Pancreas (tissue), 10 donors: ENCODE measurements at regions not wholly inside any gene's neighbourhood (a gene's known extent, or its start where the extent isn't known, plus 50 kb on each side); places are given as distances from the start of the nearest gene placed in this dataset.

ENCODE experiments used
- ATAC-seq, 4 donors: fragments of 200-7000 bp; cut with Tn5 transposase; one replicate each; pipeline versions ENCODE4 v1.8.0 to v1.9.1; 2020; ENCODE audit warnings: mild to moderate bottlenecking in 4 of 4, moderate library complexity in 4 of 4
- DNase-seq, 6 donors: peaks; one replicate each; pipeline ENCODE4 v3.0.0-alpha.2; 2020
- FAIRE-seq: peaks from 2 replicates; lab custom pipeline; 2012; peaks lifted over from hg19 to GRCh38; lab: Jason Lieb, UNC
- H3K27ac ChIP-seq, 4 donors: fragments of 200-600 bp; sonication (generic); 1 replicate in 3 of 4; 2 replicates in 1 of 4; pipeline versions ENCODE4 v1.5.0 to v1.8.0; 2020
- H3K27me3 ChIP-seq, 4 donors: fragments of 200-600 bp; one replicate each; pipeline ENCODE4 v1.8.0; 2021
- H3K36me3 ChIP-seq, 3 donors: fragments of 200-600 bp; sonication (generic) in 1 of 3; one replicate each; pipeline versions ENCODE4 v1.5.0 to v1.8.0; 2020 to 2021
- H3K4me1 ChIP-seq, 3 donors: fragments of 200-600 bp; one replicate each; pipeline ENCODE4 v1.8.0; 2021
- H3K4me3 ChIP-seq, 4 donors: fragments of 200-600 bp; sonication (generic) in 2 of 4; one replicate each; pipeline versions ENCODE4 v1.5.0 to v1.8.0; 2020 to 2021
- H3K9me3 ChIP-seq, 4 donors: fragments of 200-600 bp; one replicate each; pipeline ENCODE4 v1.8.0; 2021
- WGBS, 2 donors: extraction: QIAGEN DNeasy Blood & Tissue Kit; methylation state at CpG; one replicate each; pipeline ENCODE4 v1.1.7; 2013; 5-methylcytosine and 5-hydroxymethylcytosine counted together
- intact Hi-C, 3 donors: fragments of 100-400 bp; cut with DNase I; formaldehyde crosslinking; loops; one replicate each; pipeline versions ENCODE4 v1.11.1 to v1.14.2; 2022
- TF ChIP-seq, protein P1 (sequence below), 4 donors: fragments of 200-600 bp; sonication (generic) in 3 of 4; IDR thresholded peaks; one replicate each; pipeline versions ENCODE4 v1.5.0 to v1.8.0; 2021; ENCODE audit warnings: antibody characterized with exemption in 4 of 4
- donor health status: healthy with polysubstance abuse.
- donor health status: DM: no; HTN: no; CAD: no; lungs with moderate emphysema.
- donor health status: DM: no; HTN: no; CAD: no.
- donor health status: control.
- donor health status: control.
- donor health status: Bipolar disorder and iron deficiency.
- donor health status: DM: yes; HTN: yes; CAD: no.
- donor health status: DM: no; HTN: no; CAD: no.
- donor health status: DM: no; HTN: no; CAD: no.
- donor health status: DM: yes; HTN: yes; CAD: no.

DNA sequence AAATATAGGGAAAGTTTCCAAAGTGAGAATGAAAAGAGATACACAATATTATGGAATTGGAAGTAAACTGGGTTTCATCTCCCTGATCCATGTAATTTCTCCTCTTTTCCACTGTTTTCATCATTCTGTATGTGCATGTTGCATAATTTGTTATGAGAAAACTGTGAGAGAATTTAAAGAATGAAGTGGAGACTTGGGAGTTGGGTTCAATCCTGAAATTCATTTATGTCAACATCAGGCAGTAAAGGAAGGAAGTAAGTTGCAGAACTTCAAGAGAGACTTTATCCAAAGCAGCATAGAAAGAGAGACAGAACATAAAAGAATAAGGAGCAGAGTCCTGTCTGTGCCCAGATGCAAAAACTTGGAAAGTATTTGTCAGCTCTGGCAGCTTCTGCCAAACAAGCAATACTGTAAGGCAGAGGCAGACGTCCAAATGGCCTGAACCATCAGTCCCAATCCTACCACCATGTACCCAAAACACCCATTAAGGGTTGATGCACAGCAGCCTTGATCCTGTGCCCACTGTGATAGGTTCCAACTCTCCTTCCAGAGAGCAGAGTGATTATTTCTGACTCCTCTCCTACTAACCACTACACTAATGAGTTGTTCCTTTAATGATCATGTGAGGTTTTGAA is 425.3 kb upstream of the CDH6 start:
- no peaks in the 10 kb centered on the region for H3K36me3 ChIP-seq
- FAIRE-seq (no peak), ATAC-seq (no peak), DNase-seq (no peak)
- intact Hi-C loops: no loop called here
- H3K4me3 ChIP-seq: no peak overlapping the region
- no peak overlapping the region for H3K27ac ChIP-seq
- H3K4me1 ChIP-seq: no peaks in the 10 kb centered on the region
- no peaks in the 10 kb centered on the region for H3K27me3 ChIP-seq
- 14 to 19% methylated on average over 1 of the region's 1 CpG for WGBS, 2 donors
- H3K9me3 ChIP-seq: no peaks in the 10 kb centered on the region
- TF ChIP-seq, protein P1, sequence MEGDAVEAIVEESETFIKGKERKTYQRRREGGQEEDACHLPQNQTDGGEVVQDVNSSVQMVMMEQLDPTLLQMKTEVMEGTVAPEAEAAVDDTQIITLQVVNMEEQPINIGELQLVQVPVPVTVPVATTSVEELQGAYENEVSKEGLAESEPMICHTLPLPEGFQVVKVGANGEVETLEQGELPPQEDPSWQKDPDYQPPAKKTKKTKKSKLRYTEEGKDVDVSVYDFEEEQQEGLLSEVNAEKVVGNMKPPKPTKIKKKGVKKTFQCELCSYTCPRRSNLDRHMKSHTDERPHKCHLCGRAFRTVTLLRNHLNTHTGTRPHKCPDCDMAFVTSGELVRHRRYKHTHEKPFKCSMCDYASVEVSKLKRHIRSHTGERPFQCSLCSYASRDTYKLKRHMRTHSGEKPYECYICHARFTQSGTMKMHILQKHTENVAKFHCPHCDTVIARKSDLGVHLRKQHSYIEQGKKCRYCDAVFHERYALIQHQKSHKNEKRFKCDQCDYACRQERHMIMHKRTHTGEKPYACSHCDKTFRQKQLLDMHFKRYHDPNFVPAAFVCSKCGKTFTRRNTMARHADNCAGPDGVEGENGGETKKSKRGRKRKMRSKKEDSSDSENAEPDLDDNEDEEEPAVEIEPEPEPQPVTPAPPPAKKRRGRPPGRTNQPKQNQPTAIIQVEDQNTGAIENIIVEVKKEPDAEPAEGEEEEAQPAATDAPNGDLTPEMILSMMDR (IDR thresholded peaks at IDR 0.05): no peak

DNA sequence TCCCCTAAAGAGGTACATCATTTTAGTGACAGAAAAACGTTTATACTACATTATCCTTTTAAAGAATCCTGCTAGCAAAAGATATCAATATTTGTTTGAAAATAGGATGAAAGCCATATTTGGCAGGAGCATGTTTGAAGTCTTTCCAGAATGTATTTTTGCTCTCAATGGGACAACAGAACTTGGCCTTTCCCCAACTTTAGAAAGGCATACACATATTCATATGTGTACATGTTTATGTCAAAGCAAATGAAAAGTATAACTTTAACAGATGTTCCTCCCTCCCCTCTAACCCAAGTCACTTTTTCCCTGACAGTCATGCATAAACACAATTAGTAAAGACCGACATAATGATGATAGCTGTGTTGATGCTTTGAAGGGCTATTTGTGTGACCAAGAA is 427.8 kb upstream of the CDH6 start:
- ATAC-seq (no peak), DNase-seq (no peak), FAIRE-seq (no peak)
- H3K36me3 ChIP-seq: no peaks in the 10 kb centered on the region
- no peaks in the 10 kb centered on the region for H3K4me1 ChIP-seq
- H3K27ac ChIP-seq: no peak overlapping the region
- H3K27me3 ChIP-seq: no peaks in the 10 kb centered on the region
- intact Hi-C loops: no loop called here
- H3K4me3 ChIP-seq: no peak overlapping the region
- TF ChIP-seq, protein P1 (IDR thresholded peaks at IDR 0.05): no peak
- WGBS, 2 donors: 37 to 38% methylated on average over 2 of the region's 2 CpGs
- H3K9me3 ChIP-seq: no peaks in the 10 kb centered on the region

DNA sequence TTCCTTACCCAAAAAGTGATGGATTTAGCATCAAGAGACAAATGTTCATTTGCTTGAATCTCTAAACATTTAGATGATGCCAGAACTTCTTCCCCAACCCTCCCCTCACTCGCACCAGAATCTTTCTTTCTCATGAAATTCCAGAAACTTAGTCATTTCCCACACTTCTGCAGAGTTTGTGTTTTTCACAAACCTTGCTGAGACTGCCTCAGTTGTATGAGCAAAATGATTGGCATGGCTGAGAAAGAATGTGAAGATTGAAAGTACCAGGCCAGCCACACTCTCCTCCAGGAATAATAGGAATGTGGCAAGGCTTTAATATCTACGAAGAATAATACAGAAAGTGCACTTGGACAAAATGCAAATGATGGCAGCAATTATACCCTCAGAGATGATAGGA is 428.3 kb upstream of the CDH6 start:
- intact Hi-C loops: no loop called here
- FAIRE-seq (no peak), DNase-seq (no peak), ATAC-seq (peak in 1 of 4 donors; percentile 36)
- TF ChIP-seq, protein P1 (IDR thresholded peaks at IDR 0.05): no peak
- no peaks in the 10 kb centered on the region for H3K36me3 ChIP-seq
- no peaks in the 10 kb centered on the region for H3K27me3 ChIP-seq
- no peak overlapping the region for H3K27ac ChIP-seq
- 27 to 45% methylated on average over 2 of the region's 2 CpGs for WGBS, 2 donors
- H3K9me3 ChIP-seq: no peaks in the 10 kb centered on the region
- H3K4me1 ChIP-seq: no peaks in the 10 kb centered on the region
- H3K4me3 ChIP-seq: no peak overlapping the region

DNA sequence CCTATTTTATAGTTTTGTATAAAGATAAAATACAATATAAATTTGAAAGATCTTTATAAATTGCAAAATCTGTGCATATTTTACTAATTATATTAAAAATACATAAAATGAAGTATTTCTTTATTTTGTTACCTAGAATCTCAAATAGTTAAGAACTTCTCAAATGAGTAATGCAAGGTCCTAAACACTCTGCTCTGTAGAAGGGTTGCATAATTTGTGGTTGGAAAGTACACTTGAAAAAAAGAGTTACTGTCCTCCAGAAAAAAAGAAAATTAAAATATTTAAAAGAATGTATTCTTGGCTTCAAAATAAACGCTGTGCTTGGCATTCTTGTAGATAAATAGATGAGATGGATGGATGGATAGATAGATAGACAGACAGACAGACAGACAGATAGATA is 428.8 kb upstream of the CDH6 start:
- 33 to 48% methylated on average over 1 of the region's 1 CpG for WGBS, 2 donors
- FAIRE-seq: no peak
- intact Hi-C loops: no loop called here
- DNase-seq: no peak
- Histone ChIP-seq H3K27ac (no peak overlapping the region), H3K36me3 (no peaks in the 10 kb centered on the region), H3K4me1 (no peaks in the 10 kb centered on the region), H3K4me3 (no peak overlapping the region), H3K9me3 (no peaks in the 10 kb centered on the region), H3K27me3 (no peaks in the 10 kb centered on the region)
- TF ChIP-seq, protein P1 (IDR thresholded peaks at IDR 0.05): no peak
- no peak for ATAC-seq

DNA sequence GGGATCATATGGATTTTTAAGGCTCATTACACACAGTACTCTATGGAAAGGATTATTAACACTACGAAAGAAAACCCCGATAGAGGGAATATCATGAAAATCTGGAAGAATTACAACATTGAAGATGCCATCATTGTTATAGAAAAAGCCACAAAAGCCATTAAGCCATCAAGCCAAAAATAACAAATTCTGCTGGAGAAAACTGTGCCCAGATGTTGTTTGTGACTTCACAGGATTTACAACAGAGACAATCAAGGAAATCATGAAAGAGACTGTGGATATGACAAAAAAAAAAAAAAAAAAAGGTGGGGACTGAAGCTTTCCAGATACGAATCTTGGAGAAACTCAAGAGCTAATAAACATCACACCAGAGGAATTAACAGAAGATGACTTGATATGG is 433.8 kb upstream of the CDH6 start:
- TF ChIP-seq, protein P1 (IDR thresholded peaks at IDR 0.05): no peak
- no peaks in the 10 kb centered on the region for H3K9me3 ChIP-seq
- FAIRE-seq (no peak), ATAC-seq (no peak), DNase-seq (no peak)
- no peak overlapping the region for H3K4me3 ChIP-seq
- intact Hi-C loops: no loop called here
- no peaks in the 10 kb centered on the region for H3K36me3 ChIP-seq
- no peaks in the 10 kb centered on the region for H3K27me3 ChIP-seq
- no peaks in the 10 kb centered on the region for H3K4me1 ChIP-seq
- WGBS, 2 donors: 75 to 80% methylated on average over 3 of the region's 3 CpGs
- no peak overlapping the region for H3K27ac ChIP-seq
